ENCODE measurements at regions not wholly inside any gene's neighbourhood (a gene's known extent, or its start where the extent isn't known, plus 50 kb on each side); places are given as distances from the start of the nearest gene placed in this dataset.

DNA sequence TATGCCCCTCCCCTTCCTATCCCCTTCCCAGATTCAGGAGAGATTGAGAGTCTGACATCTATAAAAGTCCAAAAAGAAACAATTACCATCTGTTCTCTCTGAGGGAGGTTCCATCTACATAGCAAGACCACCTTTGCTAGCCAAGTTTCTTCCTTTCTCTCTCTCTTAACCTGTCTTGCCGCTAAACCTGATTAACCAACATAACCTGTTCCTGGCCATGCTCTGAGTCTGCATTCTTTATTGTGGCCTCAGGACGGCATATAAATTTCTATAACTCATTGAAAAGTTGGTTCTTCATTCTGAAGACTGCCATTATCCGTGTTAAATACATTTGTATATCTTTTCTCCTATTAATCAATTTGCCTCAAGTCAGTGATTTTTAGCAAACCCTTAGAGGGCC lies 594.0 kb downstream of the KCNH5 start:
- TF ChIP-seq, protein P1, sequence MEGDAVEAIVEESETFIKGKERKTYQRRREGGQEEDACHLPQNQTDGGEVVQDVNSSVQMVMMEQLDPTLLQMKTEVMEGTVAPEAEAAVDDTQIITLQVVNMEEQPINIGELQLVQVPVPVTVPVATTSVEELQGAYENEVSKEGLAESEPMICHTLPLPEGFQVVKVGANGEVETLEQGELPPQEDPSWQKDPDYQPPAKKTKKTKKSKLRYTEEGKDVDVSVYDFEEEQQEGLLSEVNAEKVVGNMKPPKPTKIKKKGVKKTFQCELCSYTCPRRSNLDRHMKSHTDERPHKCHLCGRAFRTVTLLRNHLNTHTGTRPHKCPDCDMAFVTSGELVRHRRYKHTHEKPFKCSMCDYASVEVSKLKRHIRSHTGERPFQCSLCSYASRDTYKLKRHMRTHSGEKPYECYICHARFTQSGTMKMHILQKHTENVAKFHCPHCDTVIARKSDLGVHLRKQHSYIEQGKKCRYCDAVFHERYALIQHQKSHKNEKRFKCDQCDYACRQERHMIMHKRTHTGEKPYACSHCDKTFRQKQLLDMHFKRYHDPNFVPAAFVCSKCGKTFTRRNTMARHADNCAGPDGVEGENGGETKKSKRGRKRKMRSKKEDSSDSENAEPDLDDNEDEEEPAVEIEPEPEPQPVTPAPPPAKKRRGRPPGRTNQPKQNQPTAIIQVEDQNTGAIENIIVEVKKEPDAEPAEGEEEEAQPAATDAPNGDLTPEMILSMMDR (conservative IDR thresholded peaks at IDR 0.05 in 1 of 2, IDR thresholded peaks at IDR 0.05 in 1 of 2; ENCODE audit: low read depth in 1 of 2, low read length in 2 of 2), result no peak
- TF ChIP-seq EZH2 (IDR thresholded peaks at IDR 0.05; ENCODE audit: low read length, missing control alignments), result no peak

Data from fibroblast of lung (primary cell).